ENCODE measurements at regions not wholly inside any gene's neighbourhood (a gene's known extent, or its start where the extent isn't known, plus 50 kb on each side); places are given as distances from the start of the nearest gene placed in this dataset.
"Not testable (repeated sequence)": the region's sequence is repeated elsewhere in the genome, so short reads cannot be mapped to it uniquely, and the experiment has no call there.

GRCh38 chr3:152123457-152123856, 145.3 kb upstream of the MBNL1 start:
- ATAC-seq (no peak), DNase-seq (ENCODE audit: missing footprints) (no peak)
- intact Hi-C loops (cut with DNase I), result no loop called here

- intact Hi-C loops (cut with DNase I), result no loop called here
- ATAC-seq, result no peak
- no peak for DNase-seq (ENCODE audit: missing footprints)
Observed at GRCh38 chr3:152126260-152126659, 142.5 kb upstream of the MBNL1 start.

GRCh38 chr3:152127058-152127457, 141.7 kb upstream of the MBNL1 start:
- intact Hi-C loops (cut with DNase I), result no loop called here
- ATAC-seq, result no peak
- no peak for DNase-seq (ENCODE audit: missing footprints)

GRCh38 chr3:152128356-152128755, 140.4 kb upstream of the MBNL1 start:
- no peak for ATAC-seq
- intact Hi-C loops (cut with DNase I), result no loop called here
- DNase-seq (ENCODE audit: missing footprints), result no peak

GRCh38 chr3:152139651-152140050, 129.1 kb upstream of the MBNL1 start:
- ATAC-seq, result no peak
- intact Hi-C loops (cut with DNase I), result no loop called here

GRCh38 chr3:152146461-152146860, 122.3 kb upstream of the MBNL1 start:
- DNase-seq (ENCODE audit: missing footprints) (no peak), ATAC-seq (no peak)
- intact Hi-C loops (cut with DNase I), result no loop called here

More at GRCh38 chr3:152139651-152140050, 129.1 kb upstream of the MBNL1 start:
- no peak for DNase-seq (ENCODE audit: missing footprints)

GRCh38 chr3:152147748-152148147, 121.0 kb upstream of the MBNL1 start:
- intact Hi-C loops (cut with DNase I), result no loop called here
- no peak for DNase-seq (ENCODE audit: missing footprints)
- no peak for ATAC-seq

GRCh38 chr3:152148579-152148978, 120.2 kb upstream of the MBNL1 start:
- ATAC-seq, result no peak
- no peak for DNase-seq (ENCODE audit: missing footprints)
- intact Hi-C loops (cut with DNase I), result no loop called here

GRCh38 chr3:152149832-152150231, 118.9 kb upstream of the MBNL1 start:
- intact Hi-C loops (cut with DNase I), result no loop called here
- DNase-seq (ENCODE audit: missing footprints), result no peak
- no peak for ATAC-seq

- DNase-seq (ENCODE audit: missing footprints) (no peak), ATAC-seq (no peak)
Observed at GRCh38 chr3:152151216-152151876, 117.4 kb upstream of the MBNL1 start.

GRCh38 chr3:152151877-152152765, 116.6 kb upstream of the MBNL1 start:
- ATAC-seq; intact Hi-C loops (cut with DNase I); DNase-seq (ENCODE audit: missing footprints): not testable (repeated sequence)

More at GRCh38 chr3:152151216-152151876, 117.4 kb upstream of the MBNL1 start:
- intact Hi-C loops (cut with DNase I), result no loop called here

GRCh38 chr3:152153115-152153514, 115.6 kb upstream of the MBNL1 start:
- intact Hi-C loops (cut with DNase I); ATAC-seq; DNase-seq (ENCODE audit: missing footprints): not testable (repeated sequence)

GRCh38 chr3:152155246-152156020, 113.3 kb upstream of the MBNL1 start:
- ATAC-seq (no peak), DNase-seq (ENCODE audit: missing footprints) (no peak)
- intact Hi-C loops (cut with DNase I), result no loop called here

- ATAC-seq, result no peak
- intact Hi-C loops (cut with DNase I), result no loop called here
Observed at GRCh38 chr3:152156880-152157279, 111.8 kb upstream of the MBNL1 start.

GRCh38 chr3:152157337-152157736, 111.4 kb upstream of the MBNL1 start:
- ATAC-seq (no peak), DNase-seq (ENCODE audit: missing footprints) (no peak)
- intact Hi-C loops (cut with DNase I), result no loop called here

More at GRCh38 chr3:152156880-152157279, 111.8 kb upstream of the MBNL1 start:
- DNase-seq (ENCODE audit: missing footprints), result no peak

GRCh38 chr3:152159328-152159727, 109.4 kb upstream of the MBNL1 start:
- intact Hi-C loops (cut with DNase I), result no loop called here
- no peak for DNase-seq (ENCODE audit: missing footprints)
- ATAC-seq, result no peak

- no peak for DNase-seq (ENCODE audit: missing footprints)
- no peak for ATAC-seq
- intact Hi-C loops (cut with DNase I), result no loop called here
Observed at GRCh38 chr3:152160350-152161011, 108.2 kb upstream of the MBNL1 start.

- intact Hi-C loops (cut with DNase I), result no loop called here
- no peak for DNase-seq (ENCODE audit: missing footprints)
- no peak for ATAC-seq
Observed at GRCh38 chr3:152172460-152172859, 96.3 kb upstream of the MBNL1 start.

- intact Hi-C loops (cut with DNase I), result no loop called here
- ATAC-seq (no peak), DNase-seq (ENCODE audit: missing footprints) (no peak)
Observed at GRCh38 chr3:152173627-152174026, 95.1 kb upstream of the MBNL1 start.

Data from Right ventricle myocardium inferior (tissue), 1 donor.